NCI-H446 (cell line): ENCODE measurements at regions not wholly inside any gene's neighbourhood (a gene's known extent, or its start where the extent isn't known, plus 50 kb on each side); places are given as distances from the start of the nearest gene placed in this dataset.
A peak's percentile ranks its signal among the peaks of the same experiment; 100 is the strongest.

Experiments
- DNase-seq, 2 experiments: peaks; one replicate each; lab custom pipeline; 2025; lab: John Stamatoyannopoulos, UW

DNA sequence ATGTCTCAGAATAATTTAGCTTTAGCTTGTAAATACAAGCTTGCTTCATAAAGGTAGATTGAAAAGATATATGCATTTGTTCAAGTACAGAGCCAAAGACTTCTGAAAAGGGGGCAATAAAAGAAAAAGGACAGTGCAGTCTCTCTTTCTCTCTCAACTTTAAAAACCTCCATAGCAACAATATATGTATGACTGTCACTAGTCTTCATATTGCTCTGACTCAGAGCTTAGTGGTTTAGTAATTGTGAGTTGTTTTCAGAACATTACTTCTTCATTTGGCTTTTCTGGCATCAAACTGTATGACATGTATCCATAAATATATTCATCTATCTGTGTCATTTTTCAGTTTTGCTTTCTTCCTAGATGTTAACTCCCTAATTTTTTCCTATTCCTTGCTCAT is 194.6 kb upstream of the KIF2A start:
- DNase-seq: no peak

DNA sequence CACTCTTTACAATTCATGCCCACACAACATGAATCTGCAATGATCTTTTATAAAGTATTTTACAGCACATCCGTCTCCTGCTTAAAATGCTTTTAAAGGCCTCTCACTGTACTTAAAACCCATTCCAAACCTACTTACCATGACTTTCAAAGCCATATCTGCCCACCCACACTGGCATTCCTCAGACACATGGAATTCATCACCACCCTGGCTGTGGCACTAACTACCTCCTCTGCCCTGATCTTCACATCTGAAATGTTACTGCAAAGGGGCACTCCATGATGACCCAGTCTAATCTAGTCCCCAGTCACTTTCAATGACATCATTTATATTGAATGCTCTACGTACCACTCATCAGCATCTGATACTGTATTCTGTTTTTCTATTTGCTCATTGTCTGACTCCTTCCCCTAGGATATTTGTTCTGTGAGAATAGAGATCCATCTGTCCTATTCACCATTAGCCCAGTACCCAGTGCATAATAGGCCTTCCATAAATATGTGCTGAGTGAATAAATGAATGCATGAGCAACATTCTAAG is 193.2 kb upstream of the KIF2A start:
- DNase-seq: no peak

DNA sequence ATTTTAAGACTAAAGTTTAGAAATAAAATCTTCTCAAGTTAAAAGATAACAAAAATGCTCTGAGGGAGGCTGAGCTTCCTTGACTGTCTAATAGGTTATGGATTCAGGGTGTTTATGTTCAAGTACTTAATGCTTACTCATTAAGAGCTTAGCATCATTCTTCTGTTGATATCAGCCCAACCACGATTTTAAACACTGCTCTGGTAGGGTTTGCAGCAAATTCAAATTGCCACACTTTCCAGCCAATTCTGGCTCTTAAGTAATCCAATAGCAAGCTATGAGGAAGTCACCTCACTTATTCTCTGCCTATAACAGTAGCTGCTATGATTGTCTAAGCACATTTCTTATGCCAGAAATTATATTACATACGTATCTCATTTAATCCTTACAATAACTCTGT is 191.0 kb upstream of the KIF2A start:
- DNase-seq: no peak

DNA sequence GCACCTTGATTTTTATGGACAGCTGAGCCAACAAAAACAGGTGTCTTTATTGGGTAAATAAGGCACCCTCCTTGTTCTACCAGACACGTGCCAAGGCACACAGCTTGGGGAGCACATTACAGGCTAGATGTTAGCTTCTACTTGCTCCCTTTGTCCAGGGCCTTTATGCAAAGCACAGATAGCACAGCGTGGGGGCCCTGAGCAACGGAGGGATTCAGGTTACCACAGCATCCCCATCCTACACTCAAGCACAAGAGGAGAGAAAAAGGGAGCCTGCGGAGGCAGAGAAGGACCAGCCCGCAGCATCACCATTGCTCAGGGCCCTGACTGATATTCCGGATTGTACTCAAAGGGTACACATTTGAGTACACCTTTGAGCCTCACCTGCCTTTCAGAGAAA is 181.7 kb upstream of the KIF2A start:
- no peak for DNase-seq

DNA sequence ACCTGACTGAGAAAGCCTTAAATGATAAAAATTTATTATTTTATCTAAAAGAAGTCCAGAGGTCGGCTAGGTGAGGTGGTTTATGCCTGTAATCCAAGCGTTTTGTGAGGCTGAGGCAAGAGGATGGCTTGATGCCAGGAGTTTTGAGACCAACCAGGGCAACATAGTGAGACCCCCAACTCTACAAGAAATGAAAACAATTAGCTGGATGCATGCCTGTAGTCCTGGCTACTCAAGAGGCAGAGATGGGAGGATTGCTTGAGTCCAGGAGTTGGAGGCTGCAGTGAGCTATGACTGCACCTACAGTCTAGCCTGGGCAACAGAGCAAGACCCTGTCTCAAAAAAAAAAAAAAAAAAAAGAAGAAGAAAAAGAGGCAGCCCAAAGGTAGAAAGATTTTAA is 179.9 kb upstream of the KIF2A start:
- DNase-seq: no peak

DNA sequence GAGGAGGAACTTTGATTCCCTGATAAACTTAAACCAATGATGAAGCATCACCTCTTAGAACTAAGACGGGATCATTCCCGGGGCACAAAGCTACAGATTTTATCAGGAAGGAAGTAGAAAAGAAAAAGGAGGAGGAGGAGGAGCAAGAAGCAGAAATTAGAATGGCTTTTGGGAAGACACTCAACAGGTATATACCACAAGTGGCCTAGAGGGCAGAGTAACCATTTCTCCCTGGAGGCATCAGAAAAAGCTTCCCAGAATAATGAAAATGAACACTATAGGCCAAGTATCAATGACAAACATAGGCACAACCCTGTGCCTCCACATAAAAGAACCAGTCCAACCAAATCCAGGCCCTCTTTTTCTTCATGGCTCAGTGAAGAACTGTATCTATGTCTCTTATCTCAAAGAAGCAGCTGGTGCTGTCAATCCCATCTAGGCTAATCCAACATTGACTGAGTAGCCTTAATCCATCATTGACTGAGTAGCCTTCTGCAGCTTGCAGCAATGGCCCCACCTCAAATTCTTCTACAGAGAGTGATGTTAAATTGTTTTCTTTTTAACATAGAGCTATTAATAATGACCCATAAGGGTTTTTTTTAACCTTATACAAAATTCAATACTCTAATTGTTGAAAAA is 178.8 kb upstream of the KIF2A start:
- DNase-seq: no peak

DNA sequence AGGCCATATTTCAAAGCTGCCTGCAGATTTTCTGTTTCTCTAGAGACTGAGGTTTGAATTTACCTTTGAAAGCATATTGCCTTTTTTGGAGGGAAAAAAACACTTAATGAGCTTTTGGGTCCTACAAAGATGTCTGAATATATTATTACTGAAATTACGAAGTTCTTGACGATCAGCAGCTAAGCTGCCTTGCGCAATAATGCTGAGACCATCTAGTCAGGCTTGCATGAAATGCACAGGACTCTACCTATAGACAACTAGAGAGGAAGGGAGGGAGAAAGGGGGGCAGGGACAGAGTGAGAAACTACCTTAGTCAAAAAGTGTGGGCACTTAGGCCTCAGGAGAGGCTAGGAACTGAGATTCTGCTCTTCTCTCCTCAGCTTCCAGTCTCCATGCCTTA is 175.9 kb upstream of the KIF2A start:
- DNase-seq: no peak

DNA sequence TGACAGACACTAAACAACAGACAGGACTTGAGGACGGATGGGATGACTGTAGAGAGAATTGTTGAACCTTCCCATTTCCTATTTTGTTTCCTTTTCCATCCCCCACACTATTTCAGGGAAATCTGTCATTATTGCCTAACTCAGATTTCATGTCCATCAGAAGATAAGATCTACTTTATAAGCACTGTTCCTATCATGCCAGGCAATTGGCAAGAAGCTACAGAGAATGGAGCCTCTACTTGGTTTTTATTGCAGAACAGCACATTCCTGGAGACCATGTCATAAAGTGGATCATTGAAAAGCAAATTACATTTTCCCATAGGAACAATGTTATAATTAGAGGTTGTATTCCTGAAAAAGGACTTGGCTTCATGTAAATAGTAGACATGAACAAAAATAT is 173.7 kb upstream of the KIF2A start:
- DNase-seq: no peak

DNA sequence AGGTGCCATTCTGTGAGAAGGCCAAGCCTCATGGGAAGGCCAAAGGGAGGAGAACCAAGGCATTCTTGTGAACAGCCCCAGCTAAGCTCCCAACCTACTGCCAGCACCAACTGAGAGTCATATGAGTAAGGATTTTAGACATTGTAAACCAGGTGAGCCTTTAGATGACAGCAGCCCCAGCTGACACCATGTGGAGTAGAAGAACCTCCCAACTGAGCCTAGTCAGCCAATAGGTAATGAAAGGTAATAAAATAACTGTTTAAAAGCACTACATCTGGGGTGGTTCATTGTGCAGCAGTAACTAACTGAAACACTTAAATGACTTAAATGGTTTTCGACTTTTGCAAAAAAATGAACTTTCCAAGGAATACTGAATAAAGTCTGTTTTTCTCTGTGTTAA is 172.6 kb upstream of the KIF2A start:
- DNase-seq: no peak

DNA sequence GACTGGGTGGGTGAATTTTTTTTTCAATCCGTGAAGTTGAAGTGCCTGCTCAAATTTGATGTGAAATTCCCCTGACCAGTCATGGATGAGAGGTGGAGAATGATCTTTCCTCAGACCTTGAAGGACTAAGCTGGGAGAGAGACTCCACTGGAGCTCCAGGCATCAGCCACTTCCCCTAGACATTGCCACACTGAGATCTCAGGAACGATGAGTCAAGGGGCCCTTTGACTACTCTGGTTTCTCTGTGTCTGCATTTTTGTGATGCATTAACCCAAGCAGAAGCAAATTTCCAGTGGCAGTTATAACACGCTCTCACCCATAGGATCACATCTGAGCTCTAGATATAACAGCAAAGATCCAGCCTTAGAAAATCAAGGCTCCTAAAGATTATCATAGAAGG is 171.2 kb upstream of the KIF2A start:
- no peak for DNase-seq

DNA sequence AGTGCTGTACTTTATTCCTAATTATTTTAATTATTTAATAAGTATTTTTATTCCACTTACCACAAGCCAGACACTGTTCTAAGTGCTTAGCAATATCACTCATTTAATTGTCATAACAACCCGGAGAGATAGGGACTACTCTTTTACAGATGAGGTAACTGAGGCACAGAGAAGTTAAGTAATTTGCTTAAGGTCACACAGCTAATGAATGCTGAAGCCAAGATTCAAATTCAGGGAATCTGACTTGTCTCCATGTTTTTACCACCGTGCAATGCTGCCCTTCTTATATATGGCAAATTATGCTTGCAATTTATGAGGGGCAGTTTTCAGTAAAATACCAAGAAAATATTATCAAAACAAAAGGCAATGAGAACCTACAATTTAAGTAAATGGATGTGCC is 168.4 kb upstream of the KIF2A start:
- no peak for DNase-seq

DNA sequence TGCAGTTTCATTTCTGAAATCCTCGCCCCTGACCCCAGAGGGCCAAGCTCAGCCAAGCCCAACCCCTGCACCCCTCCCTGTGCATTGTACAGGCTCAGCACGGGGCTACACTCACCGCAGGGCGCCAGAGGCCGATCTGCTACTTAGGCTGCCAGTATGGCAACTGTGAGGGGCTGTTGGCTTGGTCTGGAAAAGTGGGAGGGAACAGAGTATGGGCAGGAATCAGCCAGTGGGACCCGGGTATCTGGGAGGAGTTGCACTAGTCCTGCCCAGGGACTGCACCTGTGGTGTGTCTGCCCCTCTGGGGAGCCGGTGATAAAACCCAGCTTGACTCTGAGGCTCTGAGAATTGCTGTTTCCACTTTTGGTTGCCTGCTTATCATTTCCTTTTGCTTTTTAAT is 167.4 kb upstream of the KIF2A start:
- no peak for DNase-seq

DNA sequence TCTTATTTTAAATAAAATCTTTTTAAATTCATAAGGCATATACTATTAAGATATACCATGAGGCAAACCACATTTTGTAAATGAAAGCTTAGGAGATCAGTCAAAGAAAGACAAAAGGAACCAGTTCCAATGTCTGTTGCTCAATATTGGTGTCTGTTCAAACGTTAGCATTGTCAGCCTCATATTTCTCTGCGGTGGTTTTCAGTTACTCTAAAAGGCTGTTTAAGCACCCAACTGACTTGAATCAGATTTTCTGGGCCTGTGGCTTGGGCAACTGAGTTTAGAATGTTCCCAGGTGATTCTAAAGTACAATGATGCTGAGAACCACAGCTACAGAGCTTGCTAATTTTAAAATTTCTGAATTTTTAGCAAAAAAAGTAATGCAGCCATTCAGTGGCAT is 166.3 kb upstream of the KIF2A start:
- no peak for DNase-seq

DNA sequence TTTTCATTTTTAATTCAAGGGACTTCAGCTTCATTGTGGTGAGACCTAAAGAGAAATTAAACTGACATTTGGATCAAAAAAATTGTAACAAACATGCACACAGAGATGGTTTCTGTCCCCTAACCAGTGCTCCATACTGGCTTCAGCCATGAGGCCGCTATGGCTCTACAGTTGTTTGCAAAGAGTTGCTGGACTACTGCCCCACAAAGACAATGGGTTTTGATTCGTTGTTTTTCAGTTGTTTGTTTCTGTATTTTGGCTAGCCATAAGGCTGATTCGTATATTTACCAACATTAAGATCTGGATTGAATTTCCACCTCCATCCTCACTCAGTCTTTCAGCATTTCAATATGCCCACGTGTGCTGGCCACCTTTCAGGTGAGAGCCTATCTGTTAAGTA is 163.7 kb upstream of the KIF2A start:
- DNase-seq: no peak

DNA sequence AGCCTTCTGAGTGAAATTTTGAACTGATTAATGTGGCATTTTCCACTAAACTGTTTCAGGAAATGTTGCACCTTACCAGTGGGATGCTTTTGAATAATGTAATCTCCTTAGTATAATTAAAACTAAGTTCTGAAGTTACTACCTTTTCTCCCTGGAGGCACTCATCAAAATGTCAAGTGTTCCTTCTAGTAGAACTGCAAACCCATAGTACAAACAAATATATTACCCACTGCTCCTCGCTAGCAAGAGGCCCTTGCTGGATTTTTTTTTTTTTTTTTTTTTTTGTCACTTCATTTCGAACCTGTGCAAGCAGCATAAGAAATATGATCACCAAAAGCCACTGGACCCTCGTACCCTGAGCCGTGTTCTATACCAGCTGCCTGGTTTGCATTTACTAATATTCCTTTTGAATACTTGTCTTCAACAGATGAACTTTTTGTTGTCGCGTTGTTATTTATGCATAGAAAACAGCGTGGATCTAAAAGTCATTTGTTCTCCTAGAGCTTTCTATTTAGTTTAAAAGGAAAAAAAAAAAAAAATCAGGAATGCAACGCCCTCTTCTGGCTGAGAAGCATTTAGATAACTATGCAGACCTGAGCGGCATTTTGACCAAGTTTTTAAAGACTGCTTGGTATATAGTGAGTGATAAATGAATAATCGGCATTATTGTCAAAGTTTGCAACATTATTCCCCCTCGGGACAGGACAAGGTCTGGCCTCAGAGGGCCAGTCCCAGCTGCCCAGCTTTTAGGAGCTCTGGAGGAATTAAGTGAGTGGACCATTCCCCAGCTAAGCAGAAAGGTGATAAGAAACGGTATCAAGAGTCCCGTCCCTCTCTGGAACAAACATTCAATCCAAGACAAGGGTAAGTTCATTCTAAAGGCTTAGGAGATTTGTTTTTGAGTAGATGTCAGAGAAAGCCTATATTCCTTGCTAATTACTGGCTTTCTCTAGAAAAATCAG is 162.5 kb upstream of the KIF2A start:
- peak in 1 of 2 experiments; percentile 24 for DNase-seq

DNA sequence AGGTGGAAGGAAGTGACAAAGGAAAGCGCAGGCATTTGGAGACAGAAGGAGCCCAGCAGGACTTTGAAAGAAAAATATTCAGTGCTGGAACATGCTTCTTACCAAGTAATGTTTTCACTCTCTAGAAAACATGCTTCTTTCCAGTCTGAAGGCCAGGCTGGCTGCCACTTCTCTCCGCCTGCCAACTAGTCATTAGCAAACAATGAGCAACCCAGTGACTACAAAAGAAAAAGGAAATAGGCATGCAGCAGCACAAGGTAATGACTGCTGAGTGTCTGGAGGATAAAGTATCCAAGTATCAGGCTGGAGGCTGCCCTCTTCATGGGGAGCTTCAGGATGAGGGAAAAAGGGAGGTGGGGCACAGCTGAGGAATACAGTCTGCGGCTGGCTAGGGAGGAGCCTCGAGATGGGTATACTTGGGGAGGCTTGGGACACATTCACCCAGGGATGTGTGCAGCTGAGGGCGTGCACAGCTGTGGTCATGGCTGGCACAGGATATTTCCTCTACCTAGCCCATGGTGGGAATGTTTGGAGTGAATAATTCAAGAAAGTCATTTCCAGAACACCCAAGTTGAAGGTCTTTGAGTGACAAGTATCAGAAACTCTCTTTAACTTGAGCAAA is 161.5 kb upstream of the KIF2A start:
- DNase-seq: peak in 1 of 2 experiments; percentile 23

DNA sequence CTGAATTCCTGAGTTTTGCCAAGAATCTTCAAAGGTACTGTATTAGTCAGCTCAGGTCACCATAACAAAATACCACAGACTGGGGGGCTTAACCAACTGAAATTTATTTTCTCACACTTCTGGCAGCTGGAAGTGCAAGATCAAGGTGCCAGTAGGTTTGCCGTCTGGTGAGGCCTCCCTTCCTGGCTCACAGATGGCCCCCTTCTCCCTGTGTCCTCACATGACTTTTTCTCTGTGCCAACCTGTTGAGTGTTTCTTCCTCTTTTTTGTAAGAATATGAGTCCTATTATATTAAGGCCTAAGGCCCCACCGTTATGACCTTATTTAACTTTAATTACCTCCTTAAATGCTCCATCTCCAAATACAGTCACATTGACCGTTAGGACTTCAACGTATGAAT is 156.1 kb upstream of the KIF2A start:
- no peak for DNase-seq

DNA sequence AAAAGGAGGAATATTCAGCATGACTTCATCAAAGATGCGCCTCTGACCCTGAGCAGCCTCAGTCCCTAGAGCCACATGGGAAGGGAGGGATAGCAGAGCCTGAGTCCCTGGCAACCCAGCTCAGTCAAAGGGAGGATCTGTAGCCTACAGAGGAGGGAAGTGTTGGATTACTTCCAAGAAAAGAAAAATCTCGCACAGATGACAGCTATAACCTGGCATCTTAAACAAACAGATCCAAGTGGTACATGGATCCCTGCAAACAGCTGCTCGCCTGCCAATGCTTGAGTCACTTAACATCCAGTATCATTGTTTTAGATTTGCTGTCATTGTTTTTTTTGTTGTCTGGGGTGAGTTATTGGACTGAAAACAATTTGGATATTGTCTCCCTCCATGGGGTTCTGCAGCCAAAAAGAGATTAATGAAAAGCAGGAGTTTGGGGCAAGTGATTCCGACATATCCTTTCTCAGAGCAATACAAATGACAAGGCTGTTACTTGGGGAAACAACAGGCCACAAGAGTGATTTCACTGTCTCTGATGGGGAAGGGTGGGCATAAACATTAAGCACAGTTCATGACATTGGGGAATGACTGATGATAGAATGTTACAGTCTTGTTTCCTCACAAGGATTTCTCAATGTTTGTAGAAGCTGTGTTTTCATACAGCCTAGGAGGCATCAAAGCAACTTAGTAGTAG is 153.5 kb upstream of the KIF2A start:
- peak; percentile 9 to 42 for DNase-seq

DNA sequence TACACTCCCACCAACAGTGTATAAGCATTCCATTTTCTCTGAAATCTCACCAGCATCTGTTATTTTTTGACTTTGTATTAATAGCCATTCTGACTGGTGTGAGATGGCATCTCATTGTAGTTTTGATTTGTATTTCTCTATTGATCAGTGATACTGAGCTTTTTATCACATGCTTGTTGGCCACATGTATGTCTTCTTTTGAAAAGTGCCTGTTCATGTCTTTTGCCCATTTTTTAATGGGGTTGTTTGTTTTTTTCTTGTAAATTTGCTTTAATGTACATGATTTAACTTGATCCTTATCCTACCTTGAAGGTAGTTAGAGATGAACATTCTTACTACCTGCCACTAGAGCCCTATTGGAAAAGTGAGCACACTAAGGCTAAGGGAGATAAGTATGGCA is 151.2 kb upstream of the KIF2A start:
- no peak for DNase-seq

DNA sequence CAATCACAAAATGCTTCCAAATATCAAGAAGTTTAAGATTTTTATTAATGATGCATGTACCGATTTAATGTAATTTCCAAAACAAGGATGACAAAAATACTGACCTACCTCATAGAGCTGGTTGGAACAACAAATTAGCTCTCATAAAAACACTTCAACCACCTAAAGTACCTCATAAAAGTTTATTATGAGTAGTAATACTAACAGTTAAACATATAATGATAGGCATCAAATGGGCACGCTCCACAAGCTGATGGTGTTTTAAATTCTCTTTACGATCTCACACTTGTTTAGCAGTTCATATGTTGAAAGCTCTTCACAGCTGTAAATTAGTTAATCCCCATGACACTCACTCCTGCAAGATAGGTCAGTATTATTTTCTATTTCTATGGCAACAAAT is 150.0 kb upstream of the KIF2A start:
- no peak for DNase-seq

DNA sequence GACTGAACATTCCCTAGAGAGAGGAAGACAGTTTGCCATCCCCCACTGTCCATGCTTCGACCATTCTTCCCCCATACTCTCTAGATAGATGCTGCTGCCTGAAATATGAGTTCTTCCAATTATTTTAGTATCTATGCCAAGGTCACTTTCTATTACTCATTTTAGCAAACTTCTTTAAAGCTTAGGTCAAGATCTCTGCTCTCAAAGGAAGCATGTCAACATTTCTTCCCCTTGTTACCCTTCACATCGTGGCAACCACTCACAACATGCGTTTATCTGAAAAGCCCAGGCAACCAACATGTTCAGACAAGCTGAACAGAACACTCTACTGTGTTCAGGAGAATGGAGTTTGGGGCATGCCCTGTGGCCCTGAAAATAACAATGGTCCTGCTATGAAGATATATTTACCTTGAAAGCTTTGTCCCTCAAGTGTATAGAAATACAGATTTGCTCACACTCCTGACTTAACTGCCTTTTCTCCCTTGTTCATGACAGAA is 138.4 kb upstream of the KIF2A start:
- DNase-seq: no peak
